ENCODE measurements at regions not wholly inside any gene's neighbourhood (a gene's known extent, or its start where the extent isn't known, plus 50 kb on each side); places are given as distances from the start of the nearest gene placed in this dataset.

DNA sequence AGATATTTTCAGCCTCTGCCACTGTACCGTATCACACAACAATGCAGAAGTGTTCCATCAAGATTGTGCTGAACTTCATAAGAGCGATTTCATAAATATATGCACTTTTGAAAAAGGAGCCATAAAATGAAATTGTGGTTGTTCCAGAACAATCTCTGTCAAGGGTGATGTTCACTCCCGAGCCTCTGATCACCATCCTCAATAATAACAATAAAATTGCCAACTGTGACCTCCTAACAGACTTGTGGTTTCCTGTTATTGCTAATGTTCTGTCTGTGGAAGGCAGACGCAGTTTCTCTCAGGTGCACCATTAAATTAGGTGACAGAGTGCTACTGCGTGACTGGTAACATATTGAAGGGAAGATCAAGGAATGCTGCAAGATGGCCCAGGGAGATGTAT lies 383.7 kb downstream of the SOCS6 start:
- H3K4me3 Mint-ChIP-seq, result no peak overlapping the region
- intact Hi-C loops (cut with micrococcal nuclease), result loop anchor here (1.0 kb wide), 1 partner anchor 11 kb away; no protein-coding TSS in a partner anchor
- H3K9me3 Mint-ChIP-seq, result peaks cover 13% of the 10 kb centered on the region
- POLR2A ChIA-PET, result no interaction called here
- no peaks in the 10 kb centered on the region for H3K27me3 Mint-ChIP-seq
- peaks cover 30% of the 10 kb centered on the region for H3K4me1 Mint-ChIP-seq (ENCODE audit: low read depth)
- no peak overlapping the region for H3K27ac Mint-ChIP-seq
- CTCF ChIA-PET, result no interaction called here
- peaks cover 10% of the 10 kb centered on the region for H3K36me3 Mint-ChIP-seq
- DNase-seq, result no peak

DNA sequence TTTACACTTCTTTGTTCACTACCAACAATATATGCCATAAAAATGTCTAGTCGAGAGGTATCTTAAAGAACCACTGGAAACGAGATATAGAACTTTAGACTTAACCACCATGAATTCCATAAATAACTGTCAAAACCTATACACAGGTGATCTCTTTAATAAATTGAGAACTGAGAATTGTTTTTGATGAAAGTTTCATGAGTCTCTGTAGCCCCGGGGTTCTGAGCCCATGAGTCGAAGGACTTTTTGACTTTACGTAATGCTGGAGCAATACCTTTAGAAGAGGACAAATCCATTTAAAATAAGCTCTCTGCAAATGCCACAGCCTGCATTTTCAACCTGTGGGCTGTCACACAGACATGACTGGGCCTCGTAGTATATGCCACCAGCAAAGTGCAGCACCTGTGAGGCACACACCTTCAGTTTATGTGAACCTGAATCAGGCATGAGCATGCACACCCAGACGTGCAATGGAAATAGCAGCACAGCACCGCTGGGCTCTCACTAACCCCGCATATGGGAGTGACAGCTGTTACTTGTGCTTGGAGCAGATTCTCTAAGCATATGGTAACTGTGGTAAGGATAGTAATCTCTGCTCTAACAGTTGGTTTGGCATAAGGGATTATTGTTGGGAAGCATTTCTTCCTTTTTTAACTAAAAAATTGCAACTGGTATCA lies 383.2 kb downstream of the SOCS6 start:
- H3K36me3 Mint-ChIP-seq, result peaks cover 10% of the 10 kb centered on the region
- ChIA-PET POLR2A (no interaction called here), CTCF (interaction anchor here (1.3 kb wide), 1 partner anchor 12 kb away, joined by 5 read pairs; no protein-coding TSS in a partner anchor)
- H3K9me3 Mint-ChIP-seq, result peaks cover 13% of the 10 kb centered on the region
- peak; percentile 22 for DNase-seq
- intact Hi-C loops (cut with micrococcal nuclease), result loop anchor here (1.0 kb wide), 1 partner anchor 11 kb away; no protein-coding TSS in a partner anchor
- H3K4me1 Mint-ChIP-seq (ENCODE audit: low read depth), result peaks cover 30% of the 10 kb centered on the region
- no peaks in the 10 kb centered on the region for H3K27me3 Mint-ChIP-seq
- no peak overlapping the region for H3K4me3 Mint-ChIP-seq
- H3K27ac Mint-ChIP-seq, result no peak overlapping the region

DNA sequence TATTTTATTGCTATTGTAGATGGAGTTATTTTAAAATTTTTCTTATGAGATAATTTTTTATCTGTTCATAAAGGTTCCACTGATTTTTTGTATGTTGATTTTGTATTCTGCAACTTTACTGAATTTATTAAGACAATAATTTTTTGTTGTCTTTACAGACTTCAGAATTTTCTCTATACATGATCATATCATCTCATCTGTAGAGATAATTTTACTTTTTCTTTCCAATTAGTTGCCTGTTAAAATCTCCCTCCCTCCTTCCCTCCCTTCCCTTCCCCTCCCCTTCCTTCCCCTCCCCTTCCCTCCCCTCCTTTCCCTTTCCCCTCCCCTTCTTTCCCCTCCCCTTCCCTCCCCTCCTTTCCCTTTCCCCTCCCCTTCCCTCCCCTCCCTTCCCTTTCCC lies 378.1 kb downstream of the SOCS6 start:
- DNase-seq, result no peak
- no peak overlapping the region for H3K27ac Mint-ChIP-seq
- H3K27me3 Mint-ChIP-seq, result no peaks in the 10 kb centered on the region
- peaks cover 10% of the 10 kb centered on the region for H3K36me3 Mint-ChIP-seq
- H3K4me3 Mint-ChIP-seq, result no peak overlapping the region
- intact Hi-C loops (cut with micrococcal nuclease), result no loop called here
- ChIA-PET CTCF (no interaction called here), POLR2A (no interaction called here)
- H3K4me1 Mint-ChIP-seq (ENCODE audit: low read depth), result peaks cover 25% of the 10 kb centered on the region
- peaks cover 17% of the 10 kb centered on the region for H3K9me3 Mint-ChIP-seq

DNA sequence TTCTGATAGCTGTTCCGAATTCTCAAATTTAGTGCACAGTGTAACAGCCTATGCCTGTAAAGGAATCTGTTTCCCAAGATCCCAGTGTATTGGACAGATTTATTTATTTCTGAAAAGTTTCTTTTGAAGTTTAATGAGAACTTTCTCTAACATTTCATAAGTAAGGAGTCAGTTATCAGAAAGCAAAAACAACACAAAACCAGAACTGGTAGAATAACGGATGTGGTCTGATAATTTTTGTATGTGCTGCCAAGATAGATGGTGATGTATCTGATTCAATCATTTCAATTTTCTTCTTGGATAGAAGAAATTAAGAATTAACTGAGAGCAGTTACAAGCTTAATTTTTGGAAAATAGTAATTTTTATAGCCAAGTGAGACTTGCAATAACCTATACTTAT lies 374.3 kb downstream of the SOCS6 start:
- H3K27me3 Mint-ChIP-seq, result no peaks in the 10 kb centered on the region
- DNase-seq, result no peak
- peaks cover 34% of the 10 kb centered on the region for H3K4me1 Mint-ChIP-seq (ENCODE audit: low read depth)
- no peak overlapping the region for H3K27ac Mint-ChIP-seq
- H3K4me3 Mint-ChIP-seq, result no peak overlapping the region
- intact Hi-C loops (cut with micrococcal nuclease), result loop anchor here (5.0 kb wide), 1 partner anchor 41 kb away; no protein-coding TSS in a partner anchor
- H3K36me3 Mint-ChIP-seq, result no peaks in the 10 kb centered on the region
- peaks cover 4% of the 10 kb centered on the region for H3K9me3 Mint-ChIP-seq
- ChIA-PET CTCF (no interaction called here), POLR2A (no interaction called here)

DNA sequence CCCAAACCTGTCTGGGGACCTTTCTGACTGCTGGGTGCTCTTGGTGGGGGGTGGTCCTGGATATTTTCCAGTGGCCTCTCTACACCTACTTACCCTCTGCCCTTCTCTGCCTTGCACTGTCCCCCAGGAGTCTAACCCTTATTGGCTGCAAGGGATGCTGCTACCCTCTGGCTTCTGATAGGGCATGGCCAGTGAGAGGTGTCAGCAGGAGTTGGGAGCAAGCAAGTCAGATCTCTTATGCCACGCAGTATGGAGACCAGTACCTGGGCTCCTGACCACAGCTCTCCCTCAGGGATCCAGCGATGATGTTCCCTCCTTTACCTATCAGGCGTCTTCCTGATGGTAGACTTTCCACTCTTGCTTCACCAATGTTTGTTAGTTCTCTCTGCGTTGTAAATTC lies 373.7 kb downstream of the SOCS6 start:
- no peak for DNase-seq
- ChIA-PET POLR2A (no interaction called here), CTCF (no interaction called here)
- H3K27ac Mint-ChIP-seq, result no peak overlapping the region
- H3K4me1 Mint-ChIP-seq (ENCODE audit: low read depth), result peaks cover 34% of the 10 kb centered on the region
- intact Hi-C loops (cut with micrococcal nuclease), result loop anchor here (5.0 kb wide), 1 partner anchor 40 kb away; no protein-coding TSS in a partner anchor
- no peaks in the 10 kb centered on the region for H3K27me3 Mint-ChIP-seq
- H3K4me3 Mint-ChIP-seq, result no peak overlapping the region
- no peaks in the 10 kb centered on the region for H3K36me3 Mint-ChIP-seq
- peaks cover 4% of the 10 kb centered on the region for H3K9me3 Mint-ChIP-seq

DNA sequence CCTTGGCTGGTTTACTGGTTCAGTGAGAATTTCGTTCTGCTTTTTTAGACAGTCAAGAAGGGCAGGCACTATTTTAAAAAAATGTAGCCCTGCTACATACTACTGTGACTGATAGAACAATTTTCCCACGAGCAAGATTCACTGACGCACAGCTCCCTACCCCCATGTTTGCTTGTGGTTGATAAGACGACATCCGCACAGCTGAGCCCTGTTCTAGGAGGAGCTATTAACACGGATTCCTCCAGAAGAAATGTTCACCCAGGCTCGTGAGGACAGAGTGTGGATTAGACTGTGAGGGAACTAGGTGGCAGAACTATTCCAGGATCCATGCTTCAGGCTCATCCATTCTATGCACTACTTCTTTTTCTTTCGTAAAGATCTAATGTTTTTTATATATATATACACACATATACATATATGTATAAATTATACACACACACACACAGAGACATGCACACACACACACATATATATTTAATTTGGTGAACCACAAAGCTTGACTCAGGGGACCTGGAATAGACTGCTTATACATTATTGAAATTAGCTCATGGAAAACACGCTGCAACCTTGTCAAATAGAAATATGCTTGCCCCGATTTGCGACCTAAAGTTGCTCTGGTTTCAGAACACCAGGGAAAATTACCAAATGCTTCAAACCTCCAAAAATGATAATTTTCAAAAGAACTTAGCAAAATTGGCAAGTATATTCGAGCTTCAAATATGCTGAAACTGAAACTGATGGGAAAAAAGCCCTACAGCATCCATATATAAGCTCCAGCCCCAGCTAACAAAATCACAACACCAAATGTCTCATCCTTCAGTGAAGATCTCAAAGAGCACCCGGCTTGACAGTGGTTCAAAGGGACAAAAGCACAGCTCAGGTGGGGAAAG lies 370.4 kb downstream of the SOCS6 start:
- ChIA-PET POLR2A (no interaction called here), CTCF (interaction anchor here (1.1 to 1.4 kb wide), 2 partner anchors 12 to 279 kb away, joined by 3 to 5 read pairs; no protein-coding TSS in a partner anchor)
- H3K9me3 Mint-ChIP-seq, result no peaks in the 10 kb centered on the region
- intact Hi-C loops (cut with micrococcal nuclease), result loop anchor here (2.0 kb wide), 1 partner anchor 24 kb away; no protein-coding TSS in a partner anchor
- peak overlapping the region; percentile 35 for H3K4me3 Mint-ChIP-seq
- H3K27me3 Mint-ChIP-seq, result no peaks in the 10 kb centered on the region
- H3K36me3 Mint-ChIP-seq, result no peaks in the 10 kb centered on the region
- H3K4me1 Mint-ChIP-seq (ENCODE audit: low read depth), result peaks cover 34% of the 10 kb centered on the region
- peak overlapping the region; percentile 20 for H3K27ac Mint-ChIP-seq
- DNase-seq, result peak; percentile 47

DNA sequence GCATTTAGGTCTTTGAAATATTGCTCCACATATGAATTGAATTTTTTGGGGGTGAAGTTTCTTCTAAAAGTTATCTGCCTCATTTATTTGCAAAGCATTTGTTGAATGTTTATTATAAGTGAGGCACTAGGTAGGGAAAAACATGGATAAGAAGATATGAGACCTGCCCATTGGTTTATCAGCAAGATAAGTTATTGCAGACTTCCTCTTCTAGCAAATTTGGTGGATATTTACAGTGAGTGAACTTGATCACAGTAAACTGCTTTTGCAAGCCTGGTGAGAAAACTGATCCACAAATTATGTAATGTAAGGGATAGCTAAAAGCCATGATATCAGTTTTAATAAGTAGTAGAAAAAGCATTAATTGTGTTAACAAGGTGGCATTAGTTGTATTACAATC lies 364.8 kb downstream of the SOCS6 start:
- intact Hi-C loops (cut with micrococcal nuclease), result no loop called here
- CTCF ChIA-PET, result no interaction called here
- peaks cover 6% of the 10 kb centered on the region for H3K4me1 Mint-ChIP-seq (ENCODE audit: low read depth)
- H3K36me3 Mint-ChIP-seq, result no peaks in the 10 kb centered on the region
- no peak for DNase-seq
- H3K9me3 Mint-ChIP-seq, result peaks cover 3% of the 10 kb centered on the region
- no peak overlapping the region for H3K4me3 Mint-ChIP-seq
- H3K27ac Mint-ChIP-seq, result no peak overlapping the region
- POLR2A ChIA-PET, result no interaction called here
- no peaks in the 10 kb centered on the region for H3K27me3 Mint-ChIP-seq

DNA sequence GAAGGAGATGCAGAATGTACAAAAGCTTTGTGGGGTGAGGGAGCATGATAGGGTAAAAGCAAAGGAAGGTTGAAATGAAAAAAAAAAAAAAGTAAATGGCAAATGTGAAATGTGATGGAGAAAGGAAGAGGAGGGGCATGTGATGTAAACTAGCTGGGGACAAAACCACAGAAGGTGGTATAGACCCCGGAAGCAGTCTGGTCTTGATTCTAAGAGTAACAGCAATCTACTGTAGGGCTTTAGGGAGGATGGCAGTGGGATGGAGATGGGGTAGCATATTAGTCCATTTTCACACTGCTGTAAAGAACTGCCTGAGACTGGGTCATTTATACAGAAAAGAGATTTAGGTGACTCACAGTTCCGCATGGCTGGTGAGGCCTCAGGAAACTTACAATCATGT lies 362.0 kb downstream of the SOCS6 start:
- peaks cover 3% of the 10 kb centered on the region for H3K9me3 Mint-ChIP-seq
- POLR2A ChIA-PET, result no interaction called here

DNA sequence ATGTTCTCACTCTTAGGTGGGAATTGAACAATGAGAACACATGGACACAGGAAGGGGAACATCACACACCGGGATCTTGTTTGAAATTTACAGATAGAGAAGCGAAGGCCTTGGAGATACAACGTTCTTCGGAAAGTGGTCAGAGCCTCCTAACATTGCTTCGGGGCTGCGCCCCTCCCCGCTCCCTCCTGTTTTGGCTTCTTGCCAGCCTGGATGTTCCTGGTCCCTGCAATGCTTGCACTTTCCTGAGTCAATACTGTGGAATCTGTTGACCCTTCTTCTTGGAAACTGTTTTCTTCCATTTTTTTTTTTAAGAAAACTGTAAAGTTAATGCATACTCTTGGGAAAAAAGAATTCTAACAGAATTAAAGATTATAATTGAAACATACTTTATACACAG lies 360.8 kb downstream of the SOCS6 start:
- intact Hi-C loops (cut with micrococcal nuclease), result no loop called here
- H3K4me3 Mint-ChIP-seq, result no peak overlapping the region
- CTCF ChIA-PET, result no interaction called here
- peaks cover 3% of the 10 kb centered on the region for H3K9me3 Mint-ChIP-seq
- no peaks in the 10 kb centered on the region for H3K27me3 Mint-ChIP-seq
- no peak overlapping the region for H3K27ac Mint-ChIP-seq
- peaks cover 4% of the 10 kb centered on the region for H3K4me1 Mint-ChIP-seq (ENCODE audit: low read depth)
- no peaks in the 10 kb centered on the region for H3K36me3 Mint-ChIP-seq
- POLR2A ChIA-PET, result no interaction called here
- DNase-seq, result no peak

More for the DNA sequence above, 362.0 kb downstream of the SOCS6 start:
- intact Hi-C loops (cut with micrococcal nuclease), result no loop called here
- Mint-ChIP-seq H3K4me1 (ENCODE audit: low read depth) (peaks cover 4% of the 10 kb centered on the region), H3K27me3 (no peaks in the 10 kb centered on the region), H3K27ac (no peak overlapping the region), H3K36me3 (no peaks in the 10 kb centered on the region), H3K4me3 (no peak overlapping the region)
- no peak for DNase-seq
- CTCF ChIA-PET, result no interaction called here

DNA sequence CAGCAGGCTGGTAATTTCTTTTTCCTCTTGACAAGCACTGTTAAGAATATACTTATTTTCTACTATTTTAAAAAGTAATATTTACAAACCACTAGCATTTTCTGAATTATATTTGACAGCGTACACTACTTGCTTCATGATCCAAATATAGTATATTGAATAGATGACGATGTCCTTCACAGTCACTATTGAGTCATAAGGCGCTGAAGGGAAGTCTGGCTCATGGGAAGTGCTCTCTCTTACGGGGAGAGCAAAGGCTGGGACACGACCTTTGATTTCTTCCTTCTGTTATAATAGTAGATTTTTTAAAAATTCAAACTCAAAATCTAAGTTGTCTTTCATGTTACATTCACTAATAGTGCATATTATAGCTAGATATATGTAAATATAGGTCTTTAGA lies 357.1 kb downstream of the SOCS6 start:
- Mint-ChIP-seq H3K27ac (no peak overlapping the region), H3K36me3 (no peaks in the 10 kb centered on the region), H3K9me3 (peaks cover 3% of the 10 kb centered on the region), H3K4me3 (no peak overlapping the region), H3K27me3 (no peaks in the 10 kb centered on the region), H3K4me1 (ENCODE audit: low read depth) (peaks cover 4% of the 10 kb centered on the region)
- POLR2A ChIA-PET, result no interaction called here
- intact Hi-C loops (cut with micrococcal nuclease), result no loop called here
- CTCF ChIA-PET, result no interaction called here
- DNase-seq, result no peak

DNA sequence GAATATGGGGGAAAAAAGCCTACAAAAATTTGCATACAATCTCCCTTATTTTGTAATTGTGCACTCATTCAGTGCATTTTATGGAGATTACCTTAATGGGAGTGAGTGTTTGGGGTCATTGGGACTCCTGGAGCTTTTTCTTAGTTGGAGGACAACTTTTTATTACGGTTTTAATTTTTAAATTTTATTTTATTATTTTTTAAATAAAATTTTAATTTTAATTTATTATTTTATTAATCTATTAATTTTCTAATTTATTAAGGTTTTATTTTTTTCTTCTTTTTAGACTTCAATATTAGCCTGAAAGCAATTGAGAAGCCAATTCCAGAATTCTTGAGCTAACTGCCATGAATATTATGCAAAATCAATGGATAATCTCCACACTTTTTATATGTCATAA lies 355.0 kb downstream of the SOCS6 start:
- Mint-ChIP-seq H3K36me3 (peaks cover 2% of the 10 kb centered on the region), H3K4me3 (no peak overlapping the region), H3K27me3 (no peaks in the 10 kb centered on the region), H3K4me1 (ENCODE audit: low read depth) (no peaks in the 10 kb centered on the region), H3K27ac (no peak overlapping the region), H3K9me3 (peaks cover 6% of the 10 kb centered on the region)
- intact Hi-C loops (cut with micrococcal nuclease), result no loop called here
- CTCF ChIA-PET, result no interaction called here
- no peak for DNase-seq
- POLR2A ChIA-PET, result no interaction called here

DNA sequence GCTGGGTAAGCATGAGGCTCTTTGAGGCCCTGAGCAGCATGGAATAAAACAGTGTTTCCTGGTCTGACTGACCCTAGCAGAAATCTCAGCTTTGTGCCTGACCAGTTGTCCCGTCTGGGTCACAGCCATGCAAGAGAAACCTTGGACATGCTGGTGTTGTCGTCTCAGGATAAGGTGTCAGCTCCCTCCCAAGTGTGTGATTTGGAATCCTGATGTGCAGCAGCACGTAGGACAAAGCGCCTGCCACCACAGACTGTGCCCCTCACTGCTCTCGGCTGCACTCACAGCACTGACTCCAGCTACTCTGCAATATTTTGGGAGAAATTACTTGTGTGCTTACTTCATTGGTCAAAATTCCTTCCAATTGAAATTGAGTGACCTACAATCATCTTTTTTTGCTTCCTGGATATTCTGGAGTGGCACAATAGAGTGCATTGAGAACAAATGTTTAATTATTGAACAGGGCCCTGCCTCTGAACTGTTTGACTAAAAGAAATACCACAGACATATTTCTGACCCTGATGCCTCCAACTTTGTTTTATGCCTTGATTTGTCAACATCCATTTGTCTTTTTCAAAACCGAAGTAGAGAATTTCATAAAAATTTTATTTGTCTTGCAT lies 352.4 kb downstream of the SOCS6 start:
- DNase-seq, result no peak
- ChIA-PET CTCF (no interaction called here), POLR2A (no interaction called here)
- peaks cover 6% of the 10 kb centered on the region for H3K9me3 Mint-ChIP-seq
- no peaks in the 10 kb centered on the region for H3K27me3 Mint-ChIP-seq
- intact Hi-C loops (cut with micrococcal nuclease), result no loop called here
- no peaks in the 10 kb centered on the region for H3K4me1 Mint-ChIP-seq (ENCODE audit: low read depth)
- H3K27ac Mint-ChIP-seq, result no peak overlapping the region
- peaks cover 2% of the 10 kb centered on the region for H3K36me3 Mint-ChIP-seq
- no peak overlapping the region for H3K4me3 Mint-ChIP-seq

All from activated CD4-positive, alpha-beta memory T cell treated with anti-CD3 and anti-CD28 coated beads for 36 hours (primary cell).